Transverse colon (tissue), 3 donors: ENCODE measurements at regions not wholly inside any gene's neighbourhood (a gene's known extent, or its start where the extent isn't known, plus 50 kb on each side); places are given as distances from the start of the nearest gene placed in this dataset.

Source experiments
- POLR2A ChIP-seq: fragments of 450-650 bp; IDR thresholded peaks from one replicate; pipeline ENCODE4 v1.6.1; 2016; ENCODE audit warnings: antibody characterized with exemption, mild to moderate bottlenecking, moderate library complexity
- TF ChIP-seq, protein P1 (sequence below), 5 experiments: fragments of 200-600 bp in 3 of 5; fragments of 450-650 bp in 2 of 5; sonication (generic) in 3 of 5; IDR thresholded peaks; 1 replicate in 2 of 5; 2 replicates in 3 of 5; pipeline ENCODE4 v1.5.1; 2016 to 2017; ENCODE audit warnings: antibody characterized with exemption in 5 of 5, inconsistent platforms in 3 of 5, mild to moderate bottlenecking in 2 of 5, moderate library complexity in 1 of 5

DNA sequence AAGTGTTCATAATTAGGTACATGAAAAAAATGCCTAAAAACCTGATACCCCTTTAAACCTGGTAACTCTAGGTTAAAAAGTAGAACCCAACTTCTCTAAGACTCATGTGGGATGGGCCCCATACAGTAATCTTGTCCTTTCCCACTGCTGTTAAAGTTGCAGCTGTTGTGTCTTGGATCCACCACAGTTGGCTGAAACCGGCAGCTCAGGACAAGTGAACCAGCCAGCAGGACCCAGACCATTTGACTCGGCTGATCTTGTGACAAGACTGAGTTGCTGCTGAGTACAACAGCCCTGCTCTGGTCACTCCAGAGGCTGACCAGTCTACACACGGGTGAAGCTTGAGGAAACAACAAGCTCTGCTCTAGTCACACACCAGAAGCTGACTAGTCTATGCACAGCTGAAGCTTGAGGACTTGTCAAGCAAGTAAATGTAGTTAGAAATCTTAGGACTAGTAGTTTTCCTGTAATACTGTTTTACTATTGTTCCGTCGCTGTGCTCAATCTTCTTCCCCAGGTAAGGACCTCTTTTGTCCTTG is 60.6 kb downstream of the DHRS2 start:
- TF ChIP-seq, protein P1, sequence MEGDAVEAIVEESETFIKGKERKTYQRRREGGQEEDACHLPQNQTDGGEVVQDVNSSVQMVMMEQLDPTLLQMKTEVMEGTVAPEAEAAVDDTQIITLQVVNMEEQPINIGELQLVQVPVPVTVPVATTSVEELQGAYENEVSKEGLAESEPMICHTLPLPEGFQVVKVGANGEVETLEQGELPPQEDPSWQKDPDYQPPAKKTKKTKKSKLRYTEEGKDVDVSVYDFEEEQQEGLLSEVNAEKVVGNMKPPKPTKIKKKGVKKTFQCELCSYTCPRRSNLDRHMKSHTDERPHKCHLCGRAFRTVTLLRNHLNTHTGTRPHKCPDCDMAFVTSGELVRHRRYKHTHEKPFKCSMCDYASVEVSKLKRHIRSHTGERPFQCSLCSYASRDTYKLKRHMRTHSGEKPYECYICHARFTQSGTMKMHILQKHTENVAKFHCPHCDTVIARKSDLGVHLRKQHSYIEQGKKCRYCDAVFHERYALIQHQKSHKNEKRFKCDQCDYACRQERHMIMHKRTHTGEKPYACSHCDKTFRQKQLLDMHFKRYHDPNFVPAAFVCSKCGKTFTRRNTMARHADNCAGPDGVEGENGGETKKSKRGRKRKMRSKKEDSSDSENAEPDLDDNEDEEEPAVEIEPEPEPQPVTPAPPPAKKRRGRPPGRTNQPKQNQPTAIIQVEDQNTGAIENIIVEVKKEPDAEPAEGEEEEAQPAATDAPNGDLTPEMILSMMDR (IDR thresholded peaks at IDR 0.05), result no peak
- no peak for TF ChIP-seq POLR2A
